Effector memory CD4-positive, alpha-beta T cell (primary cell): ENCODE measurements at regions not wholly inside any gene's neighbourhood (a gene's known extent, or its start where the extent isn't known, plus 50 kb on each side); places are given as distances from the start of the nearest gene placed in this dataset.

Experiments
- DNase-seq, 3 donors: peaks; one replicate each; pipeline ENCODE4 v3.0.0-alpha.2; 2020
- H3K27ac ChIP-seq: 2 replicates; pipeline ENCODE4 v1.7.0; 2013; ENCODE audit warnings: mild to moderate bottlenecking, low read length, moderate library complexity; ENCODE audit not compliant: insufficient read depth, poor library complexity, severe bottlenecking
- H3K27me3 ChIP-seq: replicated peaks from 2 replicates; pipeline ENCODE4 v1.7.0; 2013; ENCODE audit warnings: mild to moderate bottlenecking, low read length; ENCODE audit not compliant: insufficient read depth, control insufficient read depth, poor library complexity, severe bottlenecking
- H3K36me3 ChIP-seq: 2 replicates; pipeline ENCODE4 v1.7.0; 2013; ENCODE audit warnings: mild to moderate bottlenecking, low read length, moderate library complexity; ENCODE audit not compliant: control insufficient read depth, insufficient read depth
- H3K4me1 ChIP-seq: 2 replicates; pipeline ENCODE4 v1.7.0; 2013; ENCODE audit warnings: low read length, mild to moderate bottlenecking; ENCODE audit not compliant: control insufficient read depth, insufficient read depth, poor library complexity, severe bottlenecking
- H3K4me3 ChIP-seq: 2 replicates; pipeline ENCODE4 v1.7.0; 2013; ENCODE audit warnings: low read length, low read depth, mild to moderate bottlenecking; ENCODE audit not compliant: insufficient read depth, poor library complexity, severe bottlenecking
- H3K9me3 ChIP-seq: 2 replicates; pipeline ENCODE4 v1.7.0; 2013; ENCODE audit warnings: mild to moderate bottlenecking, low read length, moderate library complexity; ENCODE audit not compliant: control insufficient read depth

GRCh38 chr1:209513226-209513625 lies 70.3 kb upstream of the CAMK1G start:
- DNase-seq: no peak

GRCh38 chr1:209516771-209517680 lies 66.5 kb upstream of the CAMK1G start:
- Histone ChIP-seq H3K9me3 (no peaks in the 10 kb centered on the region), H3K4me1 (no peaks in the 10 kb centered on the region), H3K4me3 (no peak overlapping the region), H3K27ac (no peak overlapping the region), H3K36me3 (no peaks in the 10 kb centered on the region), H3K27me3 (no peaks in the 10 kb centered on the region)
- no peak for DNase-seq

More at GRCh38 chr1:209513226-209513625, 70.3 kb upstream of the CAMK1G start:
- no peak overlapping the region for H3K4me3 ChIP-seq
- H3K4me1 ChIP-seq: no peaks in the 10 kb centered on the region
- no peaks in the 10 kb centered on the region for H3K27me3 ChIP-seq
- no peak overlapping the region for H3K27ac ChIP-seq
- no peaks in the 10 kb centered on the region for H3K36me3 ChIP-seq
- H3K9me3 ChIP-seq: no peaks in the 10 kb centered on the region

DNA sequence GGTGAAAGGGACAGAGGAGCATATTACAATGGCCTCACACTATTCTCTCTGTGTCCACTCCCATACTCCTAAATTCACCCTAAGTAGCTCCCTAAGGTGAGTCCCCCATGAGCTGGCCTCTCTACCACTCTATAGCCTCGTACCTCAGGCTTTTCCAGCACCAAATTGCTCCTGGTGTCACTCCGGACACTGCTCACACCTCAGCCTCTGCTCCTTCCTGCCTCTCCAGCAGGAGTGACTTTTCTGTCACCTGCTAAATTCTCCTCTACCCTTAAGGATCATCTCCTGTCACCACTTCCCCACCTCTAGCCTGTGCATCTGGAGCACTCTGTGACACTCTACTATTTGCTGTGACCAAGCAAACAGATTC lies 65.8 kb upstream of the CAMK1G start:
- Histone ChIP-seq H3K4me1 (no peaks in the 10 kb centered on the region), H3K27me3 (no peaks in the 10 kb centered on the region), H3K4me3 (no peak overlapping the region), H3K9me3 (no peaks in the 10 kb centered on the region), H3K36me3 (no peaks in the 10 kb centered on the region), H3K27ac (no peak overlapping the region)
- DNase-seq: no peak

GRCh38 chr1:209519786-209520185 lies 63.7 kb upstream of the CAMK1G start:
- Histone ChIP-seq H3K27ac (no peak overlapping the region), H3K4me3 (no peak overlapping the region), H3K27me3 (no peaks in the 10 kb centered on the region), H3K9me3 (no peaks in the 10 kb centered on the region), H3K4me1 (no peaks in the 10 kb centered on the region), H3K36me3 (no peaks in the 10 kb centered on the region)
- no peak for DNase-seq

DNA sequence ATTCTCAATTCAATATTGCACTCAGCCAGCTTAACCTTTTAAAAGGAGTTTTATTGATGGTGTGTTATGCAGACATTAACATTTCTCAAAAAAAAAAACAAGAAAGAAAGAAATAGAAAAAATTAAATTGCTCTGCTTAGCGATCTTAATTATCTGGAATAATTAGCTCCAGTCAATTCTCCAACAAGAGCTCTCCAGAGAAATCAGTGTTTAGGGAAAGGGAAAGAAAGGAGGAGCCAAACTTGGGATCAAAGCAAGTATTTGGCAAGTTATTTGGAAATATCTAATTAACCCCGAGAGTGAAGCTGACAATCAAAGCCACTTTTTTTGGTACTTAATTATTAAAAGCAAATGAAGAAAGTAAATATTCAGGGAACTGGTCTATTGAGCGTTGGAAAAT lies 60.7 kb upstream of the CAMK1G start:
- Histone ChIP-seq H3K4me1 (no peaks in the 10 kb centered on the region), H3K4me3 (no peak overlapping the region), H3K9me3 (no peaks in the 10 kb centered on the region), H3K27ac (no peak overlapping the region), H3K36me3 (no peaks in the 10 kb centered on the region), H3K27me3 (no peaks in the 10 kb centered on the region)
- DNase-seq: no peak

DNA sequence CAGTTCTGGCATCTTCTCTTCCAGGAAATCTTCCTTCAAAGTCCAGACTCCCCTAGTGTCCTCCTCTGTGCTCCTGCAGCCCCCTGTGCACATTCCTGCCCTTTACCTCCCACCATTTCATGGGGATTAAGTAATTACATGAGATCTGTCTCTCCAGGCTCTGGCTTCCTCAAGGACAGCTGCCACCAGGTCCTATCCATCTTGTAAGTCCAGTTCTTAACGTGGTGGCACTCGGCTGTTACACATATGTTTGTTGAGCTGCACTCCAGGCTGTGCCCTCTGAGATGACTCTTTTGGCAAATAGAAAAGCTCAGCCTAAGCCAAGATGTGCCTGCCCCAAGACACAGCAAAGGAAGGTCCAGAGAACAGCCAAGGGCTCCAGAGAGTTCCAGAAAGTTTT lies 57.4 kb upstream of the CAMK1G start:
- no peak overlapping the region for H3K27ac ChIP-seq
- H3K9me3 ChIP-seq: no peaks in the 10 kb centered on the region
- no peaks in the 10 kb centered on the region for H3K4me1 ChIP-seq
- H3K4me3 ChIP-seq: no peak overlapping the region
- no peak for DNase-seq
- no peaks in the 10 kb centered on the region for H3K27me3 ChIP-seq
- no peaks in the 10 kb centered on the region for H3K36me3 ChIP-seq

DNA sequence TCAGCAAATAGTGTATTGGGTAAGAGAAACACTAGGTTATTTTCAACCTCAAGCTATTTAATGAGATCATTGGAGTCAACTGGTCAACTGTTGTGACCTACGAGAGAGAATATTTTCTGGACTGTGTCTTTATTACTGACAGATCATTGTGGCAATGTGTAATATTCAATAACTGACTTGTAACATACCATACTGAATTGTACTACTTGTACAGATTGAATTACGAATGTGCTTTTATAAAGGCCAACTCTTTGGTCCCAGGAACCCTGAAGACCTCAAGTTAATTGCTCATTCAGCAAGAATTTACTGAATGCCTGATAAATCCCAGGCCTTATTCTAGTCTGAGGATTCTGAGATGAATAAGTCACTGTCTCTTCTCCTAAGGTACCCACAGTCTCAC lies 56.1 kb upstream of the CAMK1G start:
- DNase-seq: no peak
- H3K27ac ChIP-seq: no peak overlapping the region
- H3K4me3 ChIP-seq: no peak overlapping the region
- no peaks in the 10 kb centered on the region for H3K4me1 ChIP-seq
- no peaks in the 10 kb centered on the region for H3K27me3 ChIP-seq
- no peaks in the 10 kb centered on the region for H3K9me3 ChIP-seq
- no peaks in the 10 kb centered on the region for H3K36me3 ChIP-seq

- Histone ChIP-seq H3K27ac (no peak overlapping the region), H3K36me3 (no peaks in the 10 kb centered on the region), H3K9me3 (no peaks in the 10 kb centered on the region), H3K27me3 (no peaks in the 10 kb centered on the region), H3K4me1 (no peaks in the 10 kb centered on the region), H3K4me3 (no peak overlapping the region)
- DNase-seq: no peak
These were observed 55.4 kb upstream of the CAMK1G start for GRCh38 chr1:209527993-209528717.

DNA sequence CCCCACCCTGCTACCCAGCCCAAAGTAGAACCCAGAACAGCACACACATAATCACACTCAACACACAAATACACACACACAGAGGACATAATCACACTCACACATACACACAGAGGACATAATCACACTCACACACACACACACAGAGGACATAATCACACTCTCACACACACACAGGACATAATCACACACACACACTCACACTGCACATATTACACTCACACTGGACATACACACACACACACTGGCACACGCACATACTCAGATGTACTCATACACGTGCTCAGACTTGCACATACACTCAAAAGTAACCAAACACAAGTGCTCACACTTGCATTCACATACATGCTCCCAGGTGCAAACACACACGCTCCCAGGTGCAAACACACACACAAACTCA lies 54.3 kb upstream of the CAMK1G start:
- H3K9me3 ChIP-seq: no peaks in the 10 kb centered on the region
- no peaks in the 10 kb centered on the region for H3K36me3 ChIP-seq
- no peaks in the 10 kb centered on the region for H3K4me1 ChIP-seq
- H3K4me3 ChIP-seq: no peak overlapping the region
- DNase-seq: no peak
- no peak overlapping the region for H3K27ac ChIP-seq
- no peaks in the 10 kb centered on the region for H3K27me3 ChIP-seq

GRCh38 chr1:209531006-209531405 lies 52.5 kb upstream of the CAMK1G start:
- no peak overlapping the region for H3K4me3 ChIP-seq
- no peaks in the 10 kb centered on the region for H3K4me1 ChIP-seq
- H3K27ac ChIP-seq: no peak overlapping the region
- H3K36me3 ChIP-seq: no peaks in the 10 kb centered on the region
- DNase-seq: no peak
- no peaks in the 10 kb centered on the region for H3K9me3 ChIP-seq
- H3K27me3 ChIP-seq: peaks cover under 1% of the 10 kb centered on the region
